OCI-LY1 (cell line): ENCODE measurements at regions not wholly inside any gene's neighbourhood (a gene's known extent, or its start where the extent isn't known, plus 50 kb on each side); places are given as distances from the start of the nearest gene placed in this dataset.

Experiments used
- H2AFZ ChIP-seq: fragments of 200-600 bp; sonication (generic), shearing (Covaris generic); 2 replicates; pipeline ENCODE4 v1.6.0; 2014; ENCODE audit warnings: antibody characterized with exemption, mild to moderate bottlenecking, low read length
- H3F3A ChIP-seq: fragments of 200-600 bp; sonication (generic), shearing (Covaris generic); 2 replicates; pipeline ENCODE4 v1.6.0; 2014; ENCODE audit warnings: mild to moderate bottlenecking, antibody characterized with exemption, low read length, moderate library complexity; ENCODE audit not compliant: insufficient read depth
- H3K27ac ChIP-seq: fragments of 200-600 bp; sonication (generic); 2 replicates; pipeline ENCODE4 v1.5.1; 2014; ENCODE audit warnings: low read length, mixed run types, mild to moderate bottlenecking, low read depth; ENCODE audit not compliant: poor library complexity, severe bottlenecking
- H3K27me3 ChIP-seq: fragments of 200-600 bp; sonication (generic); 2 replicates; pipeline ENCODE4 v1.6.0; 2014; ENCODE audit warnings: antibody characterized with exemption, mild to moderate bottlenecking, low read length, moderate library complexity; ENCODE audit not compliant: insufficient read depth
- H3K36me3 ChIP-seq: fragments of 200-600 bp; sonication (generic); 2 replicates; pipeline ENCODE4 v1.6.1; 2014; ENCODE audit warnings: mild to moderate bottlenecking, antibody characterized with exemption, low read length, moderate library complexity, mixed read lengths; ENCODE audit not compliant: insufficient read depth
- H3K4me1 ChIP-seq: fragments of 200-600 bp; sonication (generic); 2 replicates; pipeline ENCODE4 v1.5.1; 2014; ENCODE audit warnings: mild to moderate bottlenecking, low read length, moderate library complexity; ENCODE audit not compliant: insufficient read depth, severe bottlenecking
- H3K4me2 ChIP-seq: fragments of 200-600 bp; sonication (generic), shearing (Covaris generic); 2 replicates; pipeline ENCODE4 v1.6.1; 2014; ENCODE audit warnings: low read length
- H3K4me3 ChIP-seq: fragments of 200-600 bp; sonication (generic); 2 replicates; pipeline ENCODE4 v1.5.1; 2014; ENCODE audit warnings: low read length, low read depth, mild to moderate bottlenecking, mixed read lengths; ENCODE audit not compliant: poor library complexity, severe bottlenecking
- H3K79me2 ChIP-seq: fragments of 200-600 bp; shearing (Covaris generic); 2 replicates; pipeline ENCODE4 v1.6.1; 2016; ENCODE audit warnings: mixed run types, low read length, mixed read lengths; ENCODE audit not compliant: insufficient read depth
- H3K9ac ChIP-seq: fragments of 200-600 bp; sonication (generic), shearing (Covaris generic); 2 replicates; pipeline ENCODE4 v1.6.1; 2014; ENCODE audit warnings: mild to moderate bottlenecking, low read length, mixed read lengths
- H3K9me2 ChIP-seq: fragments of 200-600 bp; sonication (generic), shearing (Covaris generic); 2 replicates; pipeline ENCODE4 v1.6.1; 2014; ENCODE audit warnings: low read depth, mild to moderate bottlenecking, low read length, mixed read lengths
- H3K9me3 ChIP-seq: fragments of 200-600 bp; shearing (Covaris generic); 2 replicates; pipeline ENCODE4 v1.6.1; 2014; ENCODE audit warnings: low read length, mixed read lengths
- H4K20me1 ChIP-seq: fragments of 200-600 bp; sonication (generic), shearing (Covaris generic); 2 replicates; pipeline ENCODE4 v1.6.0; 2016; ENCODE audit warnings: mild to moderate bottlenecking, low read length; ENCODE audit not compliant: insufficient read depth
- EZH2 ChIP-seq: fragments of 200-600 bp; sonication (generic), shearing (Covaris generic); IDR thresholded peaks from 2 replicates; pipeline ENCODE4 v1.8.0; 2017; ENCODE audit warnings: borderline replicate concordance, mixed run types, mild to moderate bottlenecking, antibody characterized with exemption, low read length, moderate library complexity, mixed read lengths
- TF ChIP-seq, protein P1 (sequence below): fragments of 200-600 bp; sonication (generic), shearing (Covaris generic); IDR thresholded peaks from 2 replicates; pipeline ENCODE4 v1.5.1; 2017; ENCODE audit warnings: mild to moderate bottlenecking, antibody characterized with exemption, low read length, moderate library complexity, mixed read lengths

DNA sequence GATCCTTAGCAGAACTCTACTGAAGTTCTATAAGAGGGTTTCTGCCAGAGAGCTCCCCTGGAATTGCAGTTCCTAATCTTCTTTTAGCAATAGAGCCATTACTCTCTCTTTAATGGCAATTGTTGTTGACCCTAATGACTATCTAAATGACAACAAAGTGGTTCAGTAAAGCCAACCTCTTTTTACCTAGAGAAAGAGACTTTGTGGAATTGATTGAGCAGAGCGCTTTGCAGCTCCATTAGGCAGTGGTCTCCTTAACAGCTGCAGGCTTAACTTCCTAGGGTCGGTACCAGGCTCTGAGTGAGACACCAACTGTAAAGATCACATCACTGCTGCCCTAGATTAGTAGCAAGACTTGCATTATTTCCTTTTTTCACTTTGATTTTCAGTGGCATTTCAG, 1472.9 kb upstream of the TENM3 start:
- no peak overlapping the region for H3K4me2 ChIP-seq
- H3K4me3 ChIP-seq, result no peak overlapping the region
- H4K20me1 ChIP-seq, result no peaks in the 10 kb centered on the region
- no peaks in the 10 kb centered on the region for H3F3A ChIP-seq
- H3K4me1 ChIP-seq, result peaks cover 19% of the 10 kb centered on the region
- no peaks in the 10 kb centered on the region for H3K36me3 ChIP-seq
- no peaks in the 10 kb centered on the region for H3K9me2 ChIP-seq
- no peak overlapping the region for H3K27ac ChIP-seq
- H3K9ac ChIP-seq, result no peak overlapping the region
- H3K27me3 ChIP-seq, result no peaks in the 10 kb centered on the region
- H3K9me3 ChIP-seq, result peaks cover 26% of the 10 kb centered on the region
- no peak overlapping the region for H2AFZ ChIP-seq
- TF ChIP-seq, protein P1, sequence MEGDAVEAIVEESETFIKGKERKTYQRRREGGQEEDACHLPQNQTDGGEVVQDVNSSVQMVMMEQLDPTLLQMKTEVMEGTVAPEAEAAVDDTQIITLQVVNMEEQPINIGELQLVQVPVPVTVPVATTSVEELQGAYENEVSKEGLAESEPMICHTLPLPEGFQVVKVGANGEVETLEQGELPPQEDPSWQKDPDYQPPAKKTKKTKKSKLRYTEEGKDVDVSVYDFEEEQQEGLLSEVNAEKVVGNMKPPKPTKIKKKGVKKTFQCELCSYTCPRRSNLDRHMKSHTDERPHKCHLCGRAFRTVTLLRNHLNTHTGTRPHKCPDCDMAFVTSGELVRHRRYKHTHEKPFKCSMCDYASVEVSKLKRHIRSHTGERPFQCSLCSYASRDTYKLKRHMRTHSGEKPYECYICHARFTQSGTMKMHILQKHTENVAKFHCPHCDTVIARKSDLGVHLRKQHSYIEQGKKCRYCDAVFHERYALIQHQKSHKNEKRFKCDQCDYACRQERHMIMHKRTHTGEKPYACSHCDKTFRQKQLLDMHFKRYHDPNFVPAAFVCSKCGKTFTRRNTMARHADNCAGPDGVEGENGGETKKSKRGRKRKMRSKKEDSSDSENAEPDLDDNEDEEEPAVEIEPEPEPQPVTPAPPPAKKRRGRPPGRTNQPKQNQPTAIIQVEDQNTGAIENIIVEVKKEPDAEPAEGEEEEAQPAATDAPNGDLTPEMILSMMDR, result no peak
- TF ChIP-seq EZH2, result no peak
- H3K79me2 ChIP-seq, result no peaks in the 10 kb centered on the region

DNA sequence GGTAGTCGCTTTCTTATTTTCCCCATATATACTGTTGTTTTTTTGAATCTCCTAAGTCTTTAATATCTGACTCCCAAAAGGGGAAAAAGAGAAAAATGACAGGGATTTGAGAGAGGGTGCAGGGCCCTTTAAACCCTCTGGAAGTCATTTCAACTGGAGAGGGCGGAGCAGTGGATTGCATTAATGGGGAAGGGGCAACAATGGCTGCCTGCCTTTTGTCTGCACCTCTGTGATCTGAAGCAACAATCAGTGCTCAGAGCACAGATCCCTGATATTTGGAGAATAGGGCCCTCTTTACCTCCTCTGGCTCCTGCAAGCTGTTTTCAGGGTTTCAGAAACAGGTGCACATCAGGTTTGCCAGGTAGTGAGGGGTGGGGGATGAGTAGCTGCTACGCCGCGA, 1458.3 kb upstream of the TENM3 start:
- Histone ChIP-seq H3K9me3 (peaks cover 18% of the 10 kb centered on the region), H3K27ac (no peak overlapping the region), H3K4me1 (peaks cover 8% of the 10 kb centered on the region), H3K79me2 (no peaks in the 10 kb centered on the region; the same call in 1 of the 2 replicates), H4K20me1 (no peaks in the 10 kb centered on the region), H3K36me3 (peaks cover 6% of the 10 kb centered on the region; the same call in 1 of the 2 replicates), H2AFZ (no peak overlapping the region), H3K27me3 (no peaks in the 10 kb centered on the region), H3K9me2 (no peaks in the 10 kb centered on the region), H3F3A (no peaks in the 10 kb centered on the region), H3K4me3 (no peak overlapping the region), H3K4me2 (no peak overlapping the region), H3K9ac (no peak overlapping the region)
- TF ChIP-seq, protein P1, result no peak
- no peak for TF ChIP-seq EZH2

DNA sequence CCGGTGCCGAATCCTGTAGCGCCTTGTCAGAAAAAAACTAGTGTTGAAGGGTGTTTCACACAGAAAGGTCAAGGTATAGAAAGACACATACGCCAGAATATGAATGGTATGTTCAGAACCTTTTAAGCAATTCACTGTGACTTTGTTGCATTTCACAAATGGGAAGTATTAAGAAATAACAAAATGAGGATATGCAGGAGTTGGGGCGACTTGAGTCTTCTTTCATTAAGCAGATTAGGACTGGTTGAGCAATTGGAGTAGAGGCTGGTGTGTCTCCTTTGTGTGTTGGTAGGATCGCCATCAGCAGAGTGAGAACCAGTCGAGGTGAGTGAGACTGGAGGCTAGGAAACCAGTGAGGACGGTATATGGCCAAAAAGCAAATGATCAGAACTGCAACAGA, 1454.5 kb upstream of the TENM3 start:
- no peaks in the 10 kb centered on the region for H3K79me2 ChIP-seq
- no peak overlapping the region for H3K4me2 ChIP-seq
- H3K9me3 ChIP-seq, result peaks cover 17% of the 10 kb centered on the region; the same call in 1 of the 2 replicates
- no peaks in the 10 kb centered on the region for H3K27me3 ChIP-seq
- H3K4me3 ChIP-seq, result no peak overlapping the region
- peak overlapping the region; percentile 95; the same call in 1 of the 2 replicates for H2AFZ ChIP-seq
- H4K20me1 ChIP-seq, result no peaks in the 10 kb centered on the region
- no peaks in the 10 kb centered on the region for H3F3A ChIP-seq
- H3K9me2 ChIP-seq, result no peaks in the 10 kb centered on the region
- H3K9ac ChIP-seq, result no peak overlapping the region
- TF ChIP-seq, protein P1, result no peak
- TF ChIP-seq EZH2, result no peak
- H3K36me3 ChIP-seq, result peaks cover 6% of the 10 kb centered on the region; the same call in 1 of the 2 replicates
- peak overlapping the region; percentile 43 for H3K27ac ChIP-seq
- H3K4me1 ChIP-seq, result peaks cover 23% of the 10 kb centered on the region
